ENCODE measurements at regions not wholly inside any gene's neighbourhood (a gene's known extent, or its start where the extent isn't known, plus 50 kb on each side); places are given as distances from the start of the nearest gene placed in this dataset.

GRCh38 chr9:105023788-105024187, 95.8 kb upstream of the ABCA1 start:
- Histone ChIP-seq H3K4me3 (no peak overlapping the region), H3K27me3 (no peaks in the 10 kb centered on the region), H3K4me1 (no peaks in the 10 kb centered on the region), H3K36me3 (no peaks in the 10 kb centered on the region), H3K9me3 (no peaks in the 10 kb centered on the region), H3K27ac (no peak overlapping the region)
- intact Hi-C loops (cut with DNase I; ENCODE audit: low total_unique reads): no loop called here
- DNase-seq: no peak
- TF ChIP-seq POLR2A (IDR thresholded peaks at IDR 0.05) (no peak), CTCF (IDR thresholded peaks at IDR 0.05) (no peak)

- intact Hi-C loops (cut with DNase I; ENCODE audit: low total_unique reads): no loop called here
Observed at GRCh38 chr9:105024529-105024928, 96.6 kb upstream of the ABCA1 start.

GRCh38 chr9:105026451-105026850, 98.5 kb upstream of the ABCA1 start:
- no peaks in the 10 kb centered on the region for H3K36me3 ChIP-seq
- H3K4me3 ChIP-seq: no peak overlapping the region
- no peaks in the 10 kb centered on the region for H3K9me3 ChIP-seq
- H3K27me3 ChIP-seq: no peaks in the 10 kb centered on the region
- no peak for TF ChIP-seq POLR2A (IDR thresholded peaks at IDR 0.05)
- no peak for TF ChIP-seq CTCF (IDR thresholded peaks at IDR 0.05)
- intact Hi-C loops (cut with DNase I; ENCODE audit: low total_unique reads): no loop called here
- H3K4me1 ChIP-seq: no peaks in the 10 kb centered on the region
- DNase-seq: no peak
- H3K27ac ChIP-seq: no peak overlapping the region

More at GRCh38 chr9:105024529-105024928, 96.6 kb upstream of the ABCA1 start:
- Histone ChIP-seq H3K4me1 (no peaks in the 10 kb centered on the region), H3K27me3 (no peaks in the 10 kb centered on the region), H3K27ac (no peak overlapping the region), H3K4me3 (no peak overlapping the region), H3K36me3 (no peaks in the 10 kb centered on the region), H3K9me3 (no peaks in the 10 kb centered on the region)
- TF ChIP-seq CTCF (IDR thresholded peaks at IDR 0.05) (no peak), POLR2A (IDR thresholded peaks at IDR 0.05) (no peak)
- DNase-seq: no peak

- DNase-seq: no peak
- Histone ChIP-seq H3K27ac (no peak overlapping the region), H3K27me3 (no peaks in the 10 kb centered on the region), H3K36me3 (no peaks in the 10 kb centered on the region), H3K4me1 (no peaks in the 10 kb centered on the region), H3K9me3 (no peaks in the 10 kb centered on the region), H3K4me3 (no peak overlapping the region)
- TF ChIP-seq CTCF (IDR thresholded peaks at IDR 0.05): no peak
- no peak for TF ChIP-seq POLR2A (IDR thresholded peaks at IDR 0.05)
- intact Hi-C loops (cut with DNase I; ENCODE audit: low total_unique reads): no loop called here
Observed at GRCh38 chr9:105027084-105027483, 99.1 kb upstream of the ABCA1 start.

- DNase-seq: no peak
- intact Hi-C loops (cut with DNase I; ENCODE audit: low total_unique reads): no loop called here
- Histone ChIP-seq H3K9me3 (no peaks in the 10 kb centered on the region), H3K36me3 (no peaks in the 10 kb centered on the region), H3K27ac (no peak overlapping the region), H3K27me3 (no peaks in the 10 kb centered on the region), H3K4me3 (no peak overlapping the region), H3K4me1 (no peaks in the 10 kb centered on the region)
- TF ChIP-seq POLR2A (IDR thresholded peaks at IDR 0.05) (no peak), CTCF (IDR thresholded peaks at IDR 0.05) (no peak)
Observed at GRCh38 chr9:105030285-105030684, 102.3 kb upstream of the ABCA1 start.
